ENCODE measurements at regions not wholly inside any gene's neighbourhood (a gene's known extent, or its start where the extent isn't known, plus 50 kb on each side); places are given as distances from the start of the nearest gene placed in this dataset.

DNA sequence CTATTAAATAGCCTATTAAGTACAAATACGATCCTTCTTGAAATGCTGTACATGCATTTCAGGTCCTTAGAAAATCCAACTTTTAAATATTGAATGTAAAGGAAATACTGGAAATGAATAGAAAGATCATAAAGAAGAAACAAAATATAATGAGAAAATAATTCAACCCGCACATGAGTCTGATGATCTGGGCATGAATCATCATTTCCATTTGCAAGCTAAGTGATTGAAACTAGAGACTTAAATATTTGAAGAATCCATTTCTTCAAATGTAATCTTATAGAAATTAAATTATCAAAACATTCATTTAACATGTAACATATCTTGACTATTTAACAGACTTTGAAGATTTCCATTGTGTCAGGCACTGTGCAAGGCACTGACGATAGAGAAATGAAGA is 977.0 kb downstream of the TFAP2A start:
- Mint-ChIP-seq H3K27ac (no peak overlapping the region), H3K27me3 (ENCODE audit: low read depth) (no peaks in the 10 kb centered on the region), H3K4me1 (no peaks in the 10 kb centered on the region), H3K9me3 (peaks cover 4% of the 10 kb centered on the region), H3K36me3 (ENCODE audit: low read depth) (no peaks in the 10 kb centered on the region), H3K4me3 (no peak overlapping the region)
- TF ChIP-seq CTCF (IDR thresholded peaks at IDR 0.05; ENCODE audit: unreplicated experiment in 3 of 3), result no peak

DNA sequence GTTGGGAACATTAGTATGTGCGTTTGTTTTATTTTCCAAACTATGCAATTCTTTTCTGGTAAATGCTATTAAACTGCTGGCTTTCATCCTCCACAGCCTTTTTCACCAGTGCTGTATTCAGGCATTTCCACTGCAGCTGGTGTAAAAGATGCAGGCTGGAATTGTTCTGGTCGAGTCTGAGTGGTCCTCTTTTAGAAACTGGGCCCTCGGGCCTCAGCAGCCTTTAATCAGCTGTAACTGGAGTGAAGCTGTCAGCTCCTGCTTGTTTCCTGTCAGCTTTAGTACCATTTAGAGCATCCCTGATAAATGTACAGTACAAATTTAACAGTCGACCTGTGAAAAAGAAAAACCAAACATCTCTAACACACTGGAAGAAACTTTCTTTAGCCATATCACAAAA is 979.6 kb downstream of the TFAP2A start:
- no peaks in the 10 kb centered on the region for H3K36me3 Mint-ChIP-seq (ENCODE audit: low read depth)
- H3K4me1 Mint-ChIP-seq, result no peaks in the 10 kb centered on the region
- H3K9me3 Mint-ChIP-seq, result no peaks in the 10 kb centered on the region
- H3K27ac Mint-ChIP-seq, result no peak overlapping the region
- no peak overlapping the region for H3K4me3 Mint-ChIP-seq
- H3K27me3 Mint-ChIP-seq (ENCODE audit: low read depth), result peaks cover 3% of the 10 kb centered on the region
- no peak for TF ChIP-seq CTCF (IDR thresholded peaks at IDR 0.05; ENCODE audit: unreplicated experiment in 3 of 3)

- Mint-ChIP-seq H3K4me3 (no peak overlapping the region), H3K36me3 (ENCODE audit: low read depth) (no peaks in the 10 kb centered on the region), H3K27me3 (ENCODE audit: low read depth) (peaks cover 4% of the 10 kb centered on the region), H3K9me3 (no peaks in the 10 kb centered on the region), H3K4me1 (no peaks in the 10 kb centered on the region), H3K27ac (no peak overlapping the region)
- no peak for TF ChIP-seq CTCF (IDR thresholded peaks at IDR 0.05; ENCODE audit: unreplicated experiment in 3 of 3)
Observed at GRCh38 chr6:9431945-9432344, 982.9 kb downstream of the TFAP2A start.

- no peak overlapping the region for H3K27ac Mint-ChIP-seq
- no peak for TF ChIP-seq CTCF (IDR thresholded peaks at IDR 0.05; ENCODE audit: unreplicated experiment in 3 of 3)
- H3K4me3 Mint-ChIP-seq, result no peak overlapping the region
- H3K36me3 Mint-ChIP-seq (ENCODE audit: low read depth), result no peaks in the 10 kb centered on the region
- no peaks in the 10 kb centered on the region for H3K4me1 Mint-ChIP-seq
- H3K9me3 Mint-ChIP-seq, result no peaks in the 10 kb centered on the region
- H3K27me3 Mint-ChIP-seq (ENCODE audit: low read depth), result peaks cover 4% of the 10 kb centered on the region
Observed at GRCh38 chr6:9428421-9429172, 986.3 kb downstream of the TFAP2A start.

- Mint-ChIP-seq H3K4me3 (no peak overlapping the region), H3K27ac (no peak overlapping the region), H3K27me3 (ENCODE audit: low read depth) (no peaks in the 10 kb centered on the region), H3K9me3 (no peaks in the 10 kb centered on the region), H3K4me1 (no peaks in the 10 kb centered on the region), H3K36me3 (ENCODE audit: low read depth) (no peaks in the 10 kb centered on the region)
- TF ChIP-seq CTCF (IDR thresholded peaks at IDR 0.05; ENCODE audit: unreplicated experiment in 3 of 3), result no peak
Observed at GRCh38 chr6:9422138-9422537, 986.8 kb upstream of the SLC35B3 start.

GRCh38 chr6:9420316-9421015 is 985.1 kb upstream of the SLC35B3 start:
- Mint-ChIP-seq H3K4me3 (no peak overlapping the region), H3K36me3 (ENCODE audit: low read depth) (no peaks in the 10 kb centered on the region), H3K9me3 (no peaks in the 10 kb centered on the region), H3K4me1 (no peaks in the 10 kb centered on the region), H3K27ac (no peak overlapping the region), H3K27me3 (ENCODE audit: low read depth) (no peaks in the 10 kb centered on the region)
- no peak for TF ChIP-seq CTCF (IDR thresholded peaks at IDR 0.05; ENCODE audit: unreplicated experiment in 3 of 3)

Measured in nephron (organoid).